22Rv1 (cell line): ENCODE measurements at regions not wholly inside any gene's neighbourhood (a gene's known extent, or its start where the extent isn't known, plus 50 kb on each side); places are given as distances from the start of the nearest gene placed in this dataset.

Source experiments
- CTCF ChIP-seq: fragments of 450-650 bp; IDR thresholded peaks from 2 replicates; pipeline ENCODE4 v1.5.1; 2017; ENCODE audit warnings: mild to moderate bottlenecking
- ZFX ChIP-seq: fragments of 450-650 bp; IDR thresholded peaks from 2 replicates; pipeline ENCODE4 v1.6.1; 2017; ENCODE audit warnings: antibody characterized with exemption, borderline replicate concordance

GRCh38 chr2:23241121-23241520 is 143.9 kb upstream of the KLHL29 start:
- TF ChIP-seq CTCF (no peak), ZFX (no peak)
